22Rv1 (cell line): ENCODE measurements at regions not wholly inside any gene's neighbourhood (a gene's known extent, or its start where the extent isn't known, plus 50 kb on each side); places are given as distances from the start of the nearest gene placed in this dataset.
A peak's percentile ranks its signal among the peaks of the same experiment; 100 is the strongest.

ENCODE experiments used
- H3K27ac ChIP-seq: fragments of 450-650 bp; 2 replicates; pipeline ENCODE4 v1.5.1; 2017
- CTCF ChIP-seq: fragments of 450-650 bp; IDR thresholded peaks from 2 replicates; pipeline ENCODE4 v1.5.1; 2017; ENCODE audit warnings: mild to moderate bottlenecking
- ZFX ChIP-seq: fragments of 450-650 bp; IDR thresholded peaks from 2 replicates; pipeline ENCODE4 v1.6.1; 2017; ENCODE audit warnings: antibody characterized with exemption, borderline replicate concordance

- TF ChIP-seq ZFX, result no peak
Measured at GRCh38 chr5:174324680-174325079, 279.2 kb downstream of the NSG2 start.

GRCh38 chr5:174325431-174325830, 279.9 kb downstream of the NSG2 start:
- TF ChIP-seq CTCF (no peak), ZFX (no peak)
- no peak overlapping the region for H3K27ac ChIP-seq

More at GRCh38 chr5:174324680-174325079, 279.2 kb downstream of the NSG2 start:
- H3K27ac ChIP-seq, result no peak overlapping the region

DNA sequence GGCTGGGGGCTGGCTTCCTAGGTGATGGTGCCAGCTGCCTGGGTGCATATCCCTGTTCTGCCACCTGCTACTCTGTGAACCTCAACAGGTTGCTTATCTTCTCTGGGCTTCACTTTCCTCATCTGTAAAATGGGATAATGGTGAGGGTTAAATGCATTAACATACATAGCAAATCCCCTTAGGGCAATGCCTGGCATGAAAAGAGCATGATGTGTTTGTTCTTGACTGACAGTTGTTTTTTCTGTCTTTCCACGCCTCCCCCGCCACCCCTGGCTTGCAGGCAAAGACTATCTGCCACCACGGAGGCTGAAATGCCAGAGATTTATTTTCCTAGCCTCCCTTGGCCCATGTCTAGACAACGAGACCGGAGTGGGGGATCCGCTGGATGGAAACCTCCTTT, 280.5 kb downstream of the NSG2 start:
- no peak for TF ChIP-seq CTCF
- no peak overlapping the region for H3K27ac ChIP-seq

DNA sequence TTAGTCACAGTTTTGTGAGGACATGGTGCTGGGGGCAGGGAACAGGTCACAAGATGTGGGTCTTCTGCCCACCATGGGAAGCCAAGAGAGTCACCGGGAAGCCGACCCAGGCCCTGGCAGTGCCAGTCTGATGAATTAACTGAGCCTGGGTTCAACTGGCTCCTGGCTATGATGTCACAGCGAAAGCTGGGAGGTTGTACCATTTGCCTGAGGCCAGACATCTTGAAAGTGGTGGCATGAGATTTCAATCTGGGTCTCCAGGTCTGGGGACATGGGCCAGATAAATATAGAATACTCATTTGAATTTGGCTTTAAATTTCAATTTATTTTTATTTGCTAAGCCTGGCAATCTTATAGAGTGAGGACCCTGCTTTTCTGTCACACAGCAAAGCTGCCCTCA, 280.9 kb downstream of the NSG2 start:
- TF ChIP-seq CTCF, result no peak
- no peak for TF ChIP-seq ZFX

GRCh38 chr5:174327317-174327864, 281.9 kb downstream of the NSG2 start:
- H3K27ac ChIP-seq, result no peak overlapping the region
- TF ChIP-seq CTCF (peak; percentile 86), ZFX (no peak)

More for the DNA sequence above, 280.9 kb downstream of the NSG2 start:
- no peak overlapping the region for H3K27ac ChIP-seq

DNA sequence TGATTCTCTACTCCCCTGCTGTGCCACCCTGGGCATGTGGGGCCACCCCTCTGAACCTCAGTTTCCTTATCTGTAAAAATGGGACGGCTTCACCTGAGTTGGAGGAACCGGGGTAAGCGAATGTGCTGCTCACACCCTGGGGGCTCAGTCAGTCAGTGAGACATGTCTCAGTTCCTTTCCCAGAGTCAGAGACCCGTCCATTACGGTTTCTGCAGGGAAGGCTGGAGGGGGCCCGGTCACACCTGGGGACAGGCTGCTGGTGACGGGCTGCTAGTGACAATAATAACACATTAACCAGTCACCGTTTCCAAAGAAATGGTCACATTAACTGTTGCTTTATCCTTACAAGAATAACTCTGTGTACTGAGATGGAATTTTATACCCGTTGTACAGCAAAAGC, 282.4 kb downstream of the NSG2 start:
- no peak overlapping the region for H3K27ac ChIP-seq
- TF ChIP-seq CTCF, result no peak
- no peak for TF ChIP-seq ZFX

- no peak overlapping the region for H3K27ac ChIP-seq
- TF ChIP-seq ZFX (no peak), CTCF (no peak)
Measured at GRCh38 chr5:174328631-174329299, 283.3 kb downstream of the NSG2 start.

- H3K27ac ChIP-seq, result no peak overlapping the region
- TF ChIP-seq CTCF (no peak), ZFX (no peak)
Measured at GRCh38 chr5:174329738-174330137, 284.2 kb downstream of the NSG2 start.
